ENCODE measurements at regions not wholly inside any gene's neighbourhood (a gene's known extent, or its start where the extent isn't known, plus 50 kb on each side); places are given as distances from the start of the nearest gene placed in this dataset.

DNA sequence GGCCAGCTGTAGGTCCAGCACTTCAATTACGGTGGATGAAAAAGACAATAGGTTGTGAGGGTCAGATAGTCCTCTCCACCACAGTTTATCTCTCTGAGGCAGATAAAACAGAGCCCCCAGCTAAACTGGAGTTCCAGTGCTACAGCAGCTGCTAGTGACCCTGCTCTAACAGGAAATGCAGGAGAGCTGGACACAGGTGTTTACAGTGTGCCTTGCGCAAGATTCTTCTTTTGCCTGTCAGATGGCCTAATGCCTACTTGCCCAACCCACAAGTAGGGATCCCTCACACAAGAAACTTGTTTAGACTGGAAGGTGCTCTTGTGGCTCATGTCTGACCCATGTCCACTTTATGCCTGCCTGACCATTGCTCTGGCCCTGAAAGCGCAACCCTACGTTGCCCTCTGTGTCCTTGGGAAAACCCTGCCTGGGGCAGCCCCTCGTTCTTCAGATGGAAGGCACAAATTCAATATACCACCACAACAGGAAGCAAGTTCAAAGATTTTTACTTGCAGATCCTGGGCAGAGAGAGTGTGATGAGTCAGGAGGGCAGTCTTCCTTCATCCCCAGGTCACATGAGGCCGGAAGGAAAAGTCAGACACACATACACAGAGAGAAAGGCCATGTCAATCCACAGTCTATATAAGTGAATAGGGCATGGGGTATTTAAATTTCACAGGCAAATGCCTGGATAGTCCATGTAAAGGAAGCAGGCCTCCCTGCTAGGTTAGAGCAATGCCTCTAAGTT, 105.1 kb upstream of the ADGRL3 start:
- TF ChIP-seq EZH2 (IDR thresholded peaks at IDR 0.05; ENCODE audit: insufficient read depth, poor library complexity, severe bottlenecking) (no peak), EZH2phosphoT487 (IDR thresholded peaks at IDR 0.05; ENCODE audit: insufficient read depth, low read depth) (no peak)

Measured in GM23248 (cell line).